ENCODE measurements at regions not wholly inside any gene's neighbourhood (a gene's known extent, or its start where the extent isn't known, plus 50 kb on each side); places are given as distances from the start of the nearest gene placed in this dataset.
"Not testable (repeated sequence)": the region's sequence is repeated elsewhere in the genome, so short reads cannot be mapped to it uniquely, and the experiment has no call there.

DNA sequence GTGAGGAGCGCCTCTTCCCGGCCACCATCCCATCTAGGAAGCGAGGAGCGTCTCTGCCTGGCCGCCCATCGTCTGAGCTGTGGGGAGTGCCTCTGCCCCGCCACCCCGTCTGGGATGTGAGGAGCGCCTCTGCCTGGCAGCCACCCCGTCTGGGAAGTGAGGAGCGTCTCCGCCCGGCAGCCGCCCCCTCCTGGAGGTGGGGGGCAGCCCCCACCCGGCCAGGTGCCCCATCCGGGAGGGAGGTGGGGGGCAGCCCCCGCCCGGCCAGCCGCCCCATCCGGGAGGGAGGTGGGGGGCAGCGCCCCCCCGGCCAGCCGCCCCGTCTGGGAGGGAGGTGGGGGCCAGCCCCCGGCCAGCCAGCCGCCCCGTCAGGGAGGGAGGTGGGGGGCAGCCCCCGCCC lies 75.3 kb upstream of the EHBP1 start:
- TF ChIP-seq POLR2AphosphoS5 (IDR thresholded peaks at IDR 0.05), result not testable (repeated sequence)
- TF ChIP-seq, protein P1, sequence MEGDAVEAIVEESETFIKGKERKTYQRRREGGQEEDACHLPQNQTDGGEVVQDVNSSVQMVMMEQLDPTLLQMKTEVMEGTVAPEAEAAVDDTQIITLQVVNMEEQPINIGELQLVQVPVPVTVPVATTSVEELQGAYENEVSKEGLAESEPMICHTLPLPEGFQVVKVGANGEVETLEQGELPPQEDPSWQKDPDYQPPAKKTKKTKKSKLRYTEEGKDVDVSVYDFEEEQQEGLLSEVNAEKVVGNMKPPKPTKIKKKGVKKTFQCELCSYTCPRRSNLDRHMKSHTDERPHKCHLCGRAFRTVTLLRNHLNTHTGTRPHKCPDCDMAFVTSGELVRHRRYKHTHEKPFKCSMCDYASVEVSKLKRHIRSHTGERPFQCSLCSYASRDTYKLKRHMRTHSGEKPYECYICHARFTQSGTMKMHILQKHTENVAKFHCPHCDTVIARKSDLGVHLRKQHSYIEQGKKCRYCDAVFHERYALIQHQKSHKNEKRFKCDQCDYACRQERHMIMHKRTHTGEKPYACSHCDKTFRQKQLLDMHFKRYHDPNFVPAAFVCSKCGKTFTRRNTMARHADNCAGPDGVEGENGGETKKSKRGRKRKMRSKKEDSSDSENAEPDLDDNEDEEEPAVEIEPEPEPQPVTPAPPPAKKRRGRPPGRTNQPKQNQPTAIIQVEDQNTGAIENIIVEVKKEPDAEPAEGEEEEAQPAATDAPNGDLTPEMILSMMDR (IDR thresholded peaks at IDR 0.05 in 8 of 11, conservative IDR thresholded peaks at IDR 0.05 in 3 of 11), result not testable (repeated sequence)
